GM04504 (cell line): ENCODE measurements at regions not wholly inside any gene's neighbourhood (a gene's known extent, or its start where the extent isn't known, plus 50 kb on each side); places are given as distances from the start of the nearest gene placed in this dataset.

Source experiments
- DNase-seq: peaks from one replicate; pipeline ENCODE4 v3.0.0-alpha.2; 2012; ENCODE audit warnings: low read depth

DNA sequence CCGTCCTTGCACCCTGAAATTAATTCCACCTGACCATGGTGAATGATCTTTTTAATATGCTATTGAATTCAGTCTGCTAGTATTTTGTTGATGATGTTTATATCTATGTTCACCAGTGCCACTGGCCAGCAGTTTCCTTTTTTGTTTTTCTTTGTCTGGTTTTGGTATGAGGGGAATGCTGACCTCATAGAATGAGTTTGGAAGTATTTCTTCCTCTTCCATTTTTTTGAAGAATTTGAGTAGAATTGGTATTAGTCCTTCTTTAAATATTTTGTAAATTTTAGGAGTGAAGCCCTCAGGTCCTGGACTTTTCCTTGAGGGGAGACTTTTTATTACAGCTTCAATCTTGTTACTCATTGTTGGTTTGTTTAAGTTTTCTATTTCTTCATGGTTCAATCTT, 231.6 kb downstream of the MRPL39 start:
- no peak for DNase-seq

DNA sequence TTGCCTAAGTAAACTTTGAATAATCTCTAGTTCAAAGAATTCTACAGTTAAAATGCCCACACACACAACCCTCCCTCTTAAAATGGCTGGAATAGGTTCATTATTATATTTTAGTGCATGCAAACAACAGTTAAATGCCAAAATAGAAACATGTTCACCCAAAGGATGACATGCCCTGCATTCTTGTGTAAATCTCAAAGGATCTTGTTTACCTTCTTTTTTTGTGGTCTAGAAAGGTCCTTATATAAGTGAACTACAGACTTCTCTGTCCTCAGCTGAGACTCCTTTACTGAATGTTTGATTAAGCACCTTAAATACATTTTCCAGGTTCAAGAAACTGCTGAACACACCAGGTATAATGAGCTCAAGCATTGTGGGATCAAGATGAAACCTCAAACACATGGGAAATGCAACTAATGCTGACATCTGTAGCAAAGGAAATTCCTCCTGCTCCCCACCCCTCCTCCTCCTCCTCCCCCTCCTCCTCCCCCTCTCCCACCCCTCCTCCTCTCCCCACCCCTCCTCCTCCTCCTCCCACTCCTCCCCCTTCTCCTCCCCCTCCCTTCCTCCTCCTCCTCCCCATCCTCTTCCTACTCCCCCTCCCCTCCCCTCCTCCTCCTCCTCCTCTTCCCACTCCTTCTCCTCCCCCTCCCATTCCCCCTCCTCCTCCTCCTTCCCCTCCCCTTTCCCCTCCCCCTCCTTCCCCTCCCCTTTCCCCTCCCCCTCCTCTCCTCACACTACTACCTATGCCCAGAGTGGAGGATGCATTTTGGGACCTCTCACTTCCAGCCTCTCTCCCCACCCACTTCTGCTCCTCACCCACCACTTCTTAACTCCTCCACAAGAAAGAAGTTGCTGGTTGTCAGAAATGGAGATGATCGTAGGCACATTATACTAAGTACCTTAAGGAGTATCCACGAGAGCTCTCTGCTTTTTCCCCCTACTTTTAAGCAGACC, 233.9 kb downstream of the MRPL39 start:
- no peak for DNase-seq

DNA sequence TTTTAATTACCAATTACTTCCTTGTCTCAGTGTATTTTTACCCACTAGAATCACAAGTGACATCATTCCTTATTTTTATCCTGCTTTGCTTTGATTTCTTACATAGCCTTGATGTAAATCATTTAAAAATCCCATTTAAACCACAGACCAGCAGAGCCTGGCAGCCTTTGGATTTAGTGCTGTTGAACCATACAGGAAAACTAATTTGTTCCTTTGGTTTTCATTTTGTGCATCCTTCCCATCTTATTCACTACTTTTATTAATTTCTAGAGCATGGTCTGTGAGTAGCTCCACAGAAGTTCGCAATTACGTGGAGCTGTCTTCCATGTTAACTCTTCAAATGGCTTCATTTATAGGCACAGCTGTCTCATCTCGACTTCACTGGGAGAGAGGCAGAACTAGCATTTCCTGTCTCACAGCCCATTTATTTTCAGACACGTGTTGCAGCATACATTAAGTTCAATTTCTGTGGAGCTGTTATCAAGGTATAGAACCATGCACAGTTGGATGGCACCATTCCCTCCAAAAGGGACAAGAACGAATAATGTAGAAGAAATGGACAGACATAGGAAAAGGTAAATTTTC, 235.3 kb downstream of the MRPL39 start:
- no peak for DNase-seq

DNA sequence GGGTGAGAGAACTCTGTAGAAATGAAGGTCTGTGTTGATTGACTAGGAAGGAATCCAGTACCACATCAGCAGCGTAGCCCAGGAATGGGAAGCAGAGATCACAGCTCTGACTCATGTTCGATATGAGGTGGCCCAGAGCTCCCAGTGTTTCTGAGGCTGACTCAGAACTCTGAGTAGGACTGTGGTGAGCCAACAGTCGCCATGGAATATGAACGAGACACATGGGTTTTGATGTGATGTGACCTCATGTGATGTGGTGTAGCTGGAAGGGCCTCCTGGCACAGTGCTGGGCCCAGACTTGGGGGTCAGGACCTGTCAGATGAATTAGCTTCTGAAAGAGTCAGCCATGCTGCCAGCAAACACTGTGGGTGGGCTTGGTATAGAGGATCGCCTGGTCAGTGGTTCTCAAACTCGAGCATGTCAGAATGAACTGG, 237.0 kb downstream of the MRPL39 start:
- peak; percentile 96 for DNase-seq

DNA sequence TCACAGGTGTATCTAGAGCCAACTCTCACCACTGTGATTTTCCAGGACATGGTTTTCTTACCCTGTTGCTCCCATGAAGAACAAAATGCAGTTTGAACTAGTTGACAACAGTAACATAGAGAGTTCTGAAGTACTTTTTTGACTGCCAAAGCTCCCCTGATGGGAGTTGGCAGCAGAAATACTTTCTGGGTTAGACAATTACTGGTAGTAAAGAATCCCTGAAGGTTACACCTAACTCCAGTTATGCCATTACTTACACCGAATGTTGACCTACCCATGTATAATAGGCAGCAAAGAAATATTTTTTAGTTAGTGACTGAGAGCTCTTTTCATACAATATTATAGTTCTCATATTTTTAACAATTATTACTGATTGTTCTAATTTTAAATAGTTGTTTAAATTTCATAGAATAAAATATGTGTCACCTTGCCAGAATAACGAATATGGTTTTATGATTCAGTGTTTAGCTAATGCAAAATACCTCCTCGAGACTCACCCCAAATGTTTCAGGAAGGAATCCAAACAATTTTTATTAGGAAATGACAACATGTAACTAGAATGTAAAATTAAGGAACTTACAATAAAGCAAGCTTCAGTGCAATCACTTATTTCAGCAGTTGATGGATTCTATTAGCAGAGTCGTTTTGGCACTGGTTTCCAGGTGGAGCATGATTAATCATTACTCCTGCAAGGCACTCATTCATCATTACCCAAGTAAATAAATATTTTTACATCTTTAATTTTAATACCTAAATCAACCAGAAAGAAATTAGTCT, 237.6 kb downstream of the MRPL39 start:
- DNase-seq = peak; percentile 65

DNA sequence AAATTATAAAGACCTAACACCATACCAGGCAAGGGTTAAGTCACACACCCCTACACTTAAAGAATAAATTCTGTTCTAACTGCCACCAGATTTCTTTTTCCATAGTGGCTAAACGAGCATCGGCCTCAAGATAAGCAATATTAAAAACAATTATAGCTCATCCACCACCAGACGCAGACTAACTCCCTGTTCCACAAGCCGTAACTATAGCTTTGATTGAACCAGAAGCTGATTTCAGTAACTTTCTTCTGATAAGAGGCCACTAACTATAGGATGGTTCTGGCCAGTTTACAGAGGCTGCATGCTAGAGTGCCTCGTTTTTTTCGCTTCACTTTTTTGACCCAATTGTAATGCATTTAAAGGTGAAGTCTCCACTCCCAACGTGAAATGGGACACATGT, 238.8 kb downstream of the MRPL39 start:
- DNase-seq = no peak

DNA sequence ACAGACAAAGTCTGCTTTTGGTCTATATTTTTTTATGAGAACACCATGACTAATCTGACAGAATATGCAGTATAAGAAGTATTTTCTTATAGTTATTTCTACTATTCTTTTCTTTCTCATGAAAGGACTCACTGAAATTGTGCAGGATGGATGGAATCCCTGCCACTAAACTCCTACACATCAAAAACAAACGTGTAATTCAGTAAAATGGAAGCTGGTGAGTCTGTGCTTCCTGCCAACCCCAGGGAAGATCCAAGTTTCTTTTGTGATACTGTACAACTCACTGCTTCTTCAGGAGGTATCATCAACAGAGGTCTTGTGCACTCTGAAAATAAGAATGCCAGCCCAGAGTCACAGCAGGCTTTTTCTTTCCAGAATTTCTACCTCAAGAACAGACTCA, 241.2 kb downstream of the MRPL39 start:
- no peak for DNase-seq

DNA sequence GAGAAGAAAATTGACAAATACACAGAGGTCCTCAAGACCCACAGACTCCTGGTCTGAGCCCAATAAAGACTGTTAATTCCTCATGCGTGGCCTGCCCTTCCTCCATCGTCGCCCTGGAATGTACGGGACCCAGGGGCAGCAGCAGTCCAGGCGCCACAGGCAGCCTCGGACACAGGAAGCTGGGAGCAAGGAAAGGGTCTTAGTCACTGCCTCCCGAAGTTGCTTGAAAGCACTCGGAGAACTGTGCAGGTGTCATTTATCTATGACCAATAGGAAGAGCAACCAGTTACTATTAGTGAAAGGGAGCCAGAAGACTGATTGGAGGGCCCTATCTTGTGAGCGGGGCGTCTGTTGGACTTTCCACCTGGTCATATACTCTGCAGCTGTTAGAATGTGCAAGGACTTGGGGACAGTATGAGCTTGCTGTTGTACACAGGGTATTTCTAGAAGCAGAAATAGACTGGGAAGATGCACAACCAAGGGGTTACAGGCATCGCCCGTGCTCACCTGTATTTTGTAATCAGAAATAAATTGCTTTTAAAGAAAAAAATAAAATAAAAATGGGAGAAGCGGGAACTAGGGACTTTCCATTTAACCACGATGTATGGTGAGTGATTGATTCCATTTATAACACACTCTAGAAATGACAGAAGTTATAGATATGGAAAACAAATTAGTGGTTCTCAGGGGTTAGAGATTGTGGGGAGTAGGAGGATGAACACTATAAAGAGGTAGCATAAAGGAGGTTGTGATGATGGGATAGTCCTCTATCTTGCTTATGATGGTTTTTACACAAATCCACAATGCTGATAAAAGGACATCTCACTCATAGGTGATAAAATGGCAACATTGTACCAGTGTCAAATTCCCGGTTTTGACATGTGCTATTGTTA, 244.7 kb downstream of the MRPL39 start:
- DNase-seq = no peak

DNA sequence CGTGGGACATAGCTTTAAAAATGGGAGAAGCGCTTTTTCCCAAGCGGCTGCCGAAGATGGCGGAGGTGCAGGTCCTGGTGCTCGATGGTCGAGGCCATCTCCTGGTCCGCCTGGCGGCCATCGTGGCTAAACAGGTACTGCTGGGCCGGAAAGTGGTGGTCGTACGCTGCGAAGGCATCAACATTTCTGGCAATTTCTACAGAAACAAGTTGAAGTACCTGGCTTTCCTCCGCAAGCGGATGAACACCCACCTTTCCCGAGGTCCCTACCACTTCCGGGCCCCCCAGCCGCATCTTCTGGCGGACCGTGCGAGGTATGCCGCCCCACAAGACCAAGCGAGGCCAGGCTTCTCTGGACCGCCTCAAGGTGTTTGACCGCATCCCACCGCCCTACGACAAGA, 245.5 kb downstream of the MRPL39 start:
- no peak for DNase-seq

DNA sequence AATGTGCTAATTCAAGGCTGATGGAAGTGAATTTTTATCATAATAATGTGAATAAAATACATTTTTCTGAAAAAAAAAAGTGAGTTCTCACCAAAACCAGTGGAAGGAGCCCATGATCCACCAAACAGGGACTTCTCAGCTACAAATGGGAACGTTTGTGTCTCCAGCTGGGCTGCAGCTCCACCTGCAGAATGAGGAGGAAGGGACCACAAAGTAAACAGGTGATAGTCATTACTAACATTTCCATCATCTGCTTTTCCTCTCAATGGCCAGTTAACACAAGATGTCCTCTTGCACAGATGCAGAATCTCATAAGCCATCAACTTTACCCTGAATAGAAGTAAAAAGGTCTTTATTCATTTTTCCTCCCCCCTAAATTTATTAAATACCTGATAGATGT, 246.2 kb downstream of the MRPL39 start:
- DNase-seq = no peak

DNA sequence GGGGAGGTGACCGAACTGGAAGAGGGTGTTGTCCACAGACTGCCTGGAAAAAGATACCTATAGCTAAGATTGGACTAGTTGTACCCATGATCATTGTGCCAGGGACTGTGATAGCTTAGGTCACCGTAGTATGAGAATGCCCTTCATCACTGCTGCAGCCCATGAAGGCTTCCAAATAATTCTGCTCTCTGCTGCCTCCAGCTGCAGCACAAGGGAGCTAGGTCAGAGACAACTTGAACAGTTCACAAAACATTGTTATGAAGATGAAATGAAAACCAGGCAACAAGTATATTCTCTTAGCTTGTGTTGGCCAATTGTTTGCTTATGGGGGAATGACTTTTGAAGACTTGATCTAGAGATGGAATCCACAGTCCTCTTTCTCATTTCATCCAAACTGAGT, 246.7 kb downstream of the MRPL39 start:
- no peak for DNase-seq

DNA sequence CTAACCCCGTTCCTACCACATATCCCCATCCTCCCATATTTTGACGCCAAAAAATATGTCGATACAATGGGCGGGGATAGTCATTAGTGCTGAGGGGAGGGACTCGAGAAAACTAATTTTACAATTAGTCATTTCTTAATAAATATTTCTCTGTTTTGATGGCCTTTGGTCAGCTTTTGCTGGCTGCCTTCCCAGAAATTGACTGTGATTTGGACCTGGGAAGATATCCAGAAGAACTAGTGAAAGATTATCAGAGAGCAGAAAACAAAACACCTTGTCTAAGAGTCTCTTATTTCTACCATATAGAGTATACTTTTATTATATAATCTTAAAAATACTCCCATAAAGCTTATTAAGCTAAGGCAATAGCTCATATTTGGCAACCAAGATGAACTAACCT, 247.6 kb downstream of the MRPL39 start:
- DNase-seq = no peak

DNA sequence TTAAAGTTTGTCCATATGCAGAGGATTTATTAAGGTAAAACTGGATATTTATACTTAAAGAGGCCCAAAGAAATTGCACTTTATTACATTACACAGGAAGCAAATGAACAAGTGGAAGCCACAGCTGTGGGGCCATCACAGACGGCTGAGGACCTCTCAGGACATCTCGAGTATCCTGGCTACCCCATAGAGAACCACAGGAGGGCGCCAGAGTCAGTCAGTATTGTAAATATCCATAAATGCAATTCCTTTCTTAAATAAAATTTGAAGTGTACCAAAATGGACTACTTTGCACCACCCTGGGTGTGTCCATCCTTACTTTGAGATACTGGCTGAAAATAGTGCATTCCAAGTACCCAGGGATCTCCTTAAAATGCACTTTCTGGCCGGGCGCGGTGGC, 257.2 kb downstream of the MRPL39 start:
- DNase-seq = no peak

DNA sequence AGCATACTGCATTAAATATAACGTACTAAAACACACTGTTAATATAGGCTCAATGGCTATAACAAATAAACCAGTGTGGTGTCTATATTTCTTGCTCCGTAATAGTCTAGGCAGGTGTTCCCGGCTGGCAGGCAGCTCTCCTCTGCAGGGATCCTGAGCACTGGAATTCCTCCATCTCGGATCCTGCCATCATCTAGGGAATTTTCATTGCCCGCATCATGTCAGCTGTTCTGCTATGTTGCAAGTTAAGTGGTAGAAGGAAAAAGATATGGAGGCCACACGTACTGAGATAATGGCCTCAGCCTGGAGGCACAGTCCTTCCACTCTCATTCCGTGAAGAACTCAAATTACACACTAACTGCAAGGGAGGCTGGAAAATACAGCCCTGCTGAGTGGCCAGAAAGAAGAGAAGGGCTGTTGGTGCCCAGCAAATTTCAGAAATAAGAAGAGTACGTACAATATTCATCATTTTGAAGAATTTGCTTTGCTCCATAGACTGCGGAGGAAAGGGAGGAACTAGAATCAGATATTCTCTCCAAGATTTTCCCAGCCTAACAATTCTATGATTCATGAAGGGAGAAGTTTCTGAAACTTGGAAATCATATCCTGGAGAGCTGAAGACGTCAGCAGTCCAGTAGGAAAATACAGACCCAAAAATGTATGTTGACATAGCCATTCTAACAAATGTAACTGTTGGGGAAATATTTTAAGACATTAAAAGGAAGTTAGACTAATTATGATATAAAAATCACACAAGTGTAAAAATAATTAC, 263.3 kb downstream of the MRPL39 start:
- DNase-seq = no peak

DNA sequence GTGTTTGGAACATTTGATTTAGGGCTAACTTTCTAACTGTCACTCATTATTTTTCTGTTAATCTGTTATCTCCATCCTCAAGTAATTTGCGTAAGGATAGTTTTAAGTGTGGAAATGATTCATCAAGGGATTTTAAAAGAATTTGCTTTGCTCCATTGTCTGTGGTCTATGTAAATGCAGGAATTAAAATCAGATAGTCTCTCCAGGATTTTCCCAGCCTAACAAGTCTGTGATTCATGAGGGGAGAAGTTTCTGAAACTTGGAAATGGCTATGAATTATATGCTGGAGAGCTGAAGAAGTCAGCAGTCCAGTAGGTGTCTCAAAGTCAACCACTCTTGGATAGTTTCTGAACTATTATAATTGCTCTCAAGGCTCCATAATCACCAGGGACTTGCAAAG, 264.5 kb downstream of the MRPL39 start:
- DNase-seq = peak; percentile 63

DNA sequence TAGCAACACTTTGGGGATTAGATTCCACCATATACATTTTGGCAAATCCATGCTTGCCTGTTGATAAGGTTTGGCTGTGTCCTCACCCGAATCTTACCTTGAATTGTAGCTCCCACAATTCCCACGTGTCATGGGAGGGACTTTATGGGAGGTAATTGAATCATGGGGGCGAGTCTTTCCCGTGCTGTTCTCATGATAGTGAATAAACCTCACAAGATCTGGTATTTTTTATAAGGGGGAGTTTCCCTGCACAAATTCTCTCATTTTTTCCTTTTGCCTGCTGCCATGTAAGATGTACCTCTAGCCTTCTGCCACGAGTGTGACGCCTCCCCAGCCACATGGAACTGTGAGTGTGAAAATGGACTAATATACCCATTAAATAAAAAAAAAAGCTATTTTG, 265.3 kb downstream of the MRPL39 start:
- no peak for DNase-seq

DNA sequence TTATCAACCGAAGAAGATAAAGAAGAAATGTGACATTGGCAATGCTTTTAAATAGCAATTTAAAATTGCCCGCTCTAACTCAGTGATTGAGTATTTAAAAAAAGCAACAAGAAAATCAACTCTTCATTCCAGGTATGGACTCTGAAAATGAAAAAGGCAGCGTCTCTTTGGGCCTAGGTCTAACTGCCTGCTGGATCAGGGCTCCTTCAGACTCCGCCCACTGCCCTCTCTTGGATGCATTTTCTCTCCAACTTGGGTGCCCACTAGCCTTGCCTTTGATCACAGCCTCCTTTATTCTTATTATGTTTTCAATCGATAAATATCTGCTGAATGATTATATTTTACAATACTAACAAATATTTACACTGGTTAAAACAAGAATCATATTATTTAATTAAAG, 268.9 kb downstream of the MRPL39 start:
- DNase-seq = no peak

DNA sequence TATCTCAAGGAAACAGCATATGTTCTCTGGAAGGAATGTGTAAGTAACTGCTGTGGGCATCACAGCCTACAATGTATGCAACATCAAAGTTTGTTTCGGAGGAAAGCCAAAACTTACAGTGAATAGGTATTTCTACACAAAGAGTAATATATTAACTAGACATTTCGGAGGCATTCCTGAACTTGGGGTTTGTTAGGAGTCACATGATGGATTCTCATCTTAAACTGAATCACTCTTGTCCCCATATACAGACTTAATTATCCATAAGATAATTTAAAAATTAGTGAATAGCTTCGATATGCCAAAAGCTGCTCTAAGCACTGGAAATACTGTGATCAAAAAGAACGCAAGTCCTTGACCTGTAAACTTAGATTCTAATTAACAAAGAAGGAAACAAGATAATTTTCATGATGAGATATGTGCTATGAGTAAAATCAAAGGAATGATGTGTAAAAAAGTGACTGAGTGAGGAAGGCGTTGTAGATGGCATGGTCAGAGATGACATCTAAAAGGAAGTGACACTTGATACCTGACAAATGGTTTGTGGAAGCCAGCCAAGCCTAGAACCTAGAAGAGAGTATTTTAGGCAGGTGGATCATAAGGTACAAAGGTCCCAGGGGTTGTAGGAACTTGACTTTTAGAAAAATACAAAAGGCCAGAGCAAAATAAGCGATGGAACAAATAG, 273.1 kb downstream of the MRPL39 start:
- DNase-seq = no peak

DNA sequence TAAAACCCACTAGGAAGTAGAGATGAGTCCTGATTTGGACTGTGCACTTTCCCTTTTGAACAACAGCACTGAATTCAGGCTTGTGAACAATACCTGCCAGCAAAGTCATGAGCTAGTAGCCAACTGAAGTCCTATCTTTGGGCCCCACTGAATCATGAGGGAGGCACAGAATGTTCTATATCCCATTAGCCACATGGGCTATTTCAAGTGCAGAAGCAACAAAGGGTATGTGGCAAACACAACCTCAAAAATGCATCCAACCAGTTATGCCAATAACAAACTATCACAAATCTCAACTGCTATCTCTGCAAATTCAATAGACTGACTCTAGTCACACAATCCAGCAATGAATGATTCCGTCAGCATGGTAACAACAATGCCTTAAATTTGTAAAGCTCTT, 276.0 kb downstream of the MRPL39 start:
- no peak for DNase-seq

DNA sequence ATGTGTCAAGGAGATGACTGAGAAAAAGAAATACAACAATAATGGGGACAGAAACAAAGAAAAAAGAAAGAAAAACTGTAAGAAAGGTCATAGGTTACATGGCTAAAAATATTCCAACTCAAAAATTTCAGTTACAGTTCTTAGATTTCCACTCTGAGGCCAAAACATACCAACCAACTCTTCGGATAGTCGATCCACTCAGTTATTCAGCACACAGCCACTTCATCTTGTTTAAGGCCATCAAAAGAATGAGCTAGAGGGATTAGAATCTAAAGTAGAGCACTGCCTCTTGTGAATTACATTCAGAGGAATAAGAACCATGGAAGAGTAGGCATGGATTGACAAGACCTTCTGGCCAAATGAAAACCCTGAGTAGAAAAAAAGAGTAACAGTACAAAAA, 277.0 kb downstream of the MRPL39 start:
- peak; percentile 30 for DNase-seq
